HCT116 (cell line): ENCODE measurements at regions not wholly inside any gene's neighbourhood (a gene's known extent, or its start where the extent isn't known, plus 50 kb on each side); places are given as distances from the start of the nearest gene placed in this dataset.

Experiments used
- ATF3 ChIP-seq: IDR thresholded peaks from 2 replicates; pipeline ENCODE4 v1.6.1; 2012
- CTCF ChIP-seq, 3 experiments: fragments of 200-600 bp in 1 of 3; sonication (generic) in 1 of 3; IDR thresholded peaks in 2 of 3; conservative IDR thresholded peaks in 1 of 3; 2 replicates each; pipeline ENCODE4 v1.5.1; 2012 to 2017; ENCODE audit warnings: low read depth in 2 of 3, low read length in 2 of 3, antibody characterized with exemption in 1 of 3, borderline replicate concordance in 1 of 3, control low read depth in 1 of 3, mild to moderate bottlenecking in 1 of 3, mixed read lengths in 1 of 3, mixed run types in 1 of 3, moderate library complexity in 1 of 3; ENCODE audit not compliant: insufficient read depth in 1 of 3
- ELF1 ChIP-seq: IDR thresholded peaks from 2 replicates; pipeline ENCODE4 v1.6.1; 2012; ENCODE audit warnings: low read depth, borderline replicate concordance
- EZH2phosphoT487 ChIP-seq: fragments of 200-600 bp; IDR thresholded peaks from 2 replicates; pipeline ENCODE4 v1.6.1; 2018; ENCODE audit warnings: antibody characterized with exemption, borderline replicate concordance
- MAX ChIP-seq: IDR thresholded peaks from 2 replicates; pipeline ENCODE4 v1.6.1; 2012
- POLR2A ChIP-seq: IDR thresholded peaks from 2 replicates; pipeline ENCODE4 v1.7.0; 2011; ENCODE audit warnings: borderline replicate concordance; ENCODE audit not compliant: insufficient read depth, insufficient read length; ENCODE audit errors: extremely low read depth
- REST ChIP-seq: IDR thresholded peaks from 2 replicates; pipeline ENCODE4 v1.6.1; 2012; ENCODE audit warnings: low read depth
- SP1 ChIP-seq: IDR thresholded peaks from 2 replicates; pipeline ENCODE4 v1.6.1; 2012; ENCODE audit warnings: low read depth
- SRF ChIP-seq: IDR thresholded peaks from 2 replicates; pipeline ENCODE4 v1.6.1; 2012; ENCODE audit warnings: low read depth

GRCh38 chr14:65260786-65261185 lies 151.7 kb upstream of the FUT8 start:
- TF ChIP-seq CTCF (IDR thresholded peaks at IDR 0.05 in 2 of 3, conservative IDR thresholded peaks at IDR 0.05 in 1 of 3; ENCODE audit: borderline replicate concordance in 1 of 3, insufficient read depth in 1 of 3, low read depth in 2 of 3, low read length in 2 of 3), result no peak
- no peak for TF ChIP-seq POLR2A
- TF ChIP-seq SP1, result no peak
- TF ChIP-seq ATF3, result no peak
- no peak for TF ChIP-seq EZH2phosphoT487
- TF ChIP-seq REST, result no peak
- TF ChIP-seq SRF, result no peak
- no peak for TF ChIP-seq ELF1
- no peak for TF ChIP-seq MAX
